WTC11 (cell line): ENCODE measurements at regions not wholly inside any gene's neighbourhood (a gene's known extent, or its start where the extent isn't known, plus 50 kb on each side); places are given as distances from the start of the nearest gene placed in this dataset.

Source experiments
- CREM ChIP-seq: sonication (generic); formaldehyde crosslinking; IDR thresholded peaks from 2 replicates; pipeline ENCODE4 v1.8.1; 2022; ENCODE audit warnings: mild to moderate bottlenecking, missing genetic modification reagents, moderate library complexity
- FOXJ3 ChIP-seq: sonication (generic); formaldehyde crosslinking; IDR thresholded peaks from 2 replicates; pipeline ENCODE4 v1.9.0; 2021; ENCODE audit warnings: missing genetic modification reagents, mild to moderate bottlenecking, borderline replicate concordance
- MYBL2 ChIP-seq: sonication (generic); formaldehyde crosslinking; IDR thresholded peaks from 2 replicates; pipeline ENCODE4 v1.8.1; 2023; ENCODE audit warnings: mild to moderate bottlenecking, moderate library complexity, missing genetic modification reagents
- SP1 ChIP-seq: sonication (generic); formaldehyde crosslinking; conservative IDR thresholded peaks from 2 replicates; pipeline ENCODE4 v1.8.1; 2022; ENCODE audit warnings: missing genetic modification reagents
- ZNF317 ChIP-seq: sonication (generic); formaldehyde crosslinking; IDR thresholded peaks from 2 replicates; pipeline ENCODE4 v1.8.1; 2023; ENCODE audit warnings: low read depth, mild to moderate bottlenecking, moderate library complexity, missing genetic modification reagents, borderline replicate concordance
- TF ChIP-seq, protein P1 (sequence below): fragments of 200-600 bp; IDR thresholded peaks from 2 replicates; pipeline ENCODE4 v1.8.0; 2022; ENCODE audit warnings: antibody characterized with exemption
- TF ChIP-seq, protein P2 (sequence below): sonication (generic); formaldehyde crosslinking; IDR thresholded peaks from 2 replicates; pipeline ENCODE4 v1.8.1; 2022; ENCODE audit warnings: low read depth, missing genetic modification reagents, borderline replicate concordance
- TF ChIP-seq, protein P3 (sequence below): sonication (generic); formaldehyde crosslinking; IDR thresholded peaks from 2 replicates; pipeline ENCODE4 v1.8.1; 2023; ENCODE audit warnings: mild to moderate bottlenecking, missing genetic modification reagents, moderate library complexity
- TF ChIP-seq, protein P4 (sequence below): sonication (generic); formaldehyde crosslinking; IDR thresholded peaks from 2 replicates; pipeline ENCODE4 v1.8.1; 2022; ENCODE audit warnings: missing genetic modification reagents, borderline replicate concordance

DNA sequence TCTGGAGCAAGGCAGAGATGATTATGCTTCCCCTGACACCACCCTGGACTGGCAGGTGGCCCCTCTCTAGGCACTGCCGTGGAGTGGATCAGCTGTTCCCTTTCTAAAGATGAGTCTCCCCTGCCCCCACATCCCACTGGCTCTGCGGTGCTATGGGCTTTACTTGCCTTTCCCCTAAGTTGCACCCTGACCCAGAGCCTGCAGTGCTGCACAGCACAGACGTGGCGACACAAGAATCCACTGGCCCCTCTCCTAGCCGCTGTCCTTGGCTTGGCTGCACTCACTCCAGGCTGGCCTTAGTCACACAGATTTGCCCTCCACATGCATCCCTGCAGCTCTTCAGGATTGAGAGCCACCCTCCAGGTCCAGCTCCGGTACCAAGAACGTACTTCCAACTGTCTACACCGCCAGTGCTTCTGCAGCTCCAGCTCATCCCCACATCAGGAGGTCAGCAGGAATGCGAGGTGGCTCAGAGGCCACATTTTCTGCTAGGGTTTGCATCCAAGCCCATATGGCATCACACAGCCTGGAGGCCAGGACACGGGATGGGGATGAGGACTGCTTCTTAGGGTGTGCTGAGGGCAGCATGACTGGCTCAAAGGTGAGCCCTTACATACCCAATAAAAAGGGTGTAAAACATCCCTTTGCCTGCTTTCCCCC lies 82.4 kb upstream of the RASGRF1 start:
- no peak for TF ChIP-seq FOXJ3 (CRISPR knock-in tag)
- TF ChIP-seq, protein P1, sequence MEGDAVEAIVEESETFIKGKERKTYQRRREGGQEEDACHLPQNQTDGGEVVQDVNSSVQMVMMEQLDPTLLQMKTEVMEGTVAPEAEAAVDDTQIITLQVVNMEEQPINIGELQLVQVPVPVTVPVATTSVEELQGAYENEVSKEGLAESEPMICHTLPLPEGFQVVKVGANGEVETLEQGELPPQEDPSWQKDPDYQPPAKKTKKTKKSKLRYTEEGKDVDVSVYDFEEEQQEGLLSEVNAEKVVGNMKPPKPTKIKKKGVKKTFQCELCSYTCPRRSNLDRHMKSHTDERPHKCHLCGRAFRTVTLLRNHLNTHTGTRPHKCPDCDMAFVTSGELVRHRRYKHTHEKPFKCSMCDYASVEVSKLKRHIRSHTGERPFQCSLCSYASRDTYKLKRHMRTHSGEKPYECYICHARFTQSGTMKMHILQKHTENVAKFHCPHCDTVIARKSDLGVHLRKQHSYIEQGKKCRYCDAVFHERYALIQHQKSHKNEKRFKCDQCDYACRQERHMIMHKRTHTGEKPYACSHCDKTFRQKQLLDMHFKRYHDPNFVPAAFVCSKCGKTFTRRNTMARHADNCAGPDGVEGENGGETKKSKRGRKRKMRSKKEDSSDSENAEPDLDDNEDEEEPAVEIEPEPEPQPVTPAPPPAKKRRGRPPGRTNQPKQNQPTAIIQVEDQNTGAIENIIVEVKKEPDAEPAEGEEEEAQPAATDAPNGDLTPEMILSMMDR = no peak
- TF ChIP-seq MYBL2 (CRISPR knock-in tag) = no peak
- TF ChIP-seq, protein P2, sequence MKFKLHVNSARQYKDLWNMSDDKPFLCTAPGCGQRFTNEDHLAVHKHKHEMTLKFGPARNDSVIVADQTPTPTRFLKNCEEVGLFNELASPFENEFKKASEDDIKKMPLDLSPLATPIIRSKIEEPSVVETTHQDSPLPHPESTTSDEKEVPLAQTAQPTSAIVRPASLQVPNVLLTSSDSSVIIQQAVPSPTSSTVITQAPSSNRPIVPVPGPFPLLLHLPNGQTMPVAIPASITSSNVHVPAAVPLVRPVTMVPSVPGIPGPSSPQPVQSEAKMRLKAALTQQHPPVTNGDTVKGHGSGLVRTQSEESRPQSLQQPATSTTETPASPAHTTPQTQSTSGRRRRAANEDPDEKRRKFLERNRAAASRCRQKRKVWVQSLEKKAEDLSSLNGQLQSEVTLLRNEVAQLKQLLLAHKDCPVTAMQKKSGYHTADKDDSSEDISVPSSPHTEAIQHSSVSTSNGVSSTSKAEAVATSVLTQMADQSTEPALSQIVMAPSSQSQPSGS (CRISPR knock-in tag) = no peak
- TF ChIP-seq ZNF317 (CRISPR knock-in tag) = no peak
- TF ChIP-seq CREM (CRISPR knock-in tag) = no peak
- TF ChIP-seq, protein P3, sequence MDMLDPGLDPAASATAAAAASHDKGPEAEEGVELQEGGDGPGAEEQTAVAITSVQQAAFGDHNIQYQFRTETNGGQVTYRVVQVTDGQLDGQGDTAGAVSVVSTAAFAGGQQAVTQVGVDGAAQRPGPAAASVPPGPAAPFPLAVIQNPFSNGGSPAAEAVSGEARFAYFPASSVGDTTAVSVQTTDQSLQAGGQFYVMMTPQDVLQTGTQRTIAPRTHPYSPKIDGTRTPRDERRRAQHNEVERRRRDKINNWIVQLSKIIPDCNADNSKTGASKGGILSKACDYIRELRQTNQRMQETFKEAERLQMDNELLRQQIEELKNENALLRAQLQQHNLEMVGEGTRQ (CRISPR knock-in tag) = no peak
- TF ChIP-seq, protein P4, sequence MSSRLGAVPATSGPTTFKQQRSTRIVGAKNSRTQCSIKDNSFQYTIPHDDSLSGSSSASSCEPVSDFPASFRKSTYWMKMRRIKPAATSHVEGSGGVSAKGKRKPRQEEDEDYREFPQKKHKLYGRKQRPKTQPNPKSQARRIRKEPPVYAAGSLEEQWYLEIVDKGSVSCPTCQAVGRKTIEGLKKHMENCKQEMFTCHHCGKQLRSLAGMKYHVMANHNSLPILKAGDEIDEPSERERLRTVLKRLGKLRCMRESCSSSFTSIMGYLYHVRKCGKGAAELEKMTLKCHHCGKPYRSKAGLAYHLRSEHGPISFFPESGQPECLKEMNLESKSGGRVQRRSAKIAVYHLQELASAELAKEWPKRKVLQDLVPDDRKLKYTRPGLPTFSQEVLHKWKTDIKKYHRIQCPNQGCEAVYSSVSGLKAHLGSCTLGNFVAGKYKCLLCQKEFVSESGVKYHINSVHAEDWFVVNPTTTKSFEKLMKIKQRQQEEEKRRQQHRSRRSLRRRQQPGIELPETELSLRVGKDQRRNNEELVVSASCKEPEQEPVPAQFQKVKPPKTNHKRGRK = no peak
- TF ChIP-seq SP1 (CRISPR knock-in tag) = no peak
